ENCODE measurements at regions not wholly inside any gene's neighbourhood (a gene's known extent, or its start where the extent isn't known, plus 50 kb on each side); places are given as distances from the start of the nearest gene placed in this dataset.

- TF ChIP-seq, protein P1, sequence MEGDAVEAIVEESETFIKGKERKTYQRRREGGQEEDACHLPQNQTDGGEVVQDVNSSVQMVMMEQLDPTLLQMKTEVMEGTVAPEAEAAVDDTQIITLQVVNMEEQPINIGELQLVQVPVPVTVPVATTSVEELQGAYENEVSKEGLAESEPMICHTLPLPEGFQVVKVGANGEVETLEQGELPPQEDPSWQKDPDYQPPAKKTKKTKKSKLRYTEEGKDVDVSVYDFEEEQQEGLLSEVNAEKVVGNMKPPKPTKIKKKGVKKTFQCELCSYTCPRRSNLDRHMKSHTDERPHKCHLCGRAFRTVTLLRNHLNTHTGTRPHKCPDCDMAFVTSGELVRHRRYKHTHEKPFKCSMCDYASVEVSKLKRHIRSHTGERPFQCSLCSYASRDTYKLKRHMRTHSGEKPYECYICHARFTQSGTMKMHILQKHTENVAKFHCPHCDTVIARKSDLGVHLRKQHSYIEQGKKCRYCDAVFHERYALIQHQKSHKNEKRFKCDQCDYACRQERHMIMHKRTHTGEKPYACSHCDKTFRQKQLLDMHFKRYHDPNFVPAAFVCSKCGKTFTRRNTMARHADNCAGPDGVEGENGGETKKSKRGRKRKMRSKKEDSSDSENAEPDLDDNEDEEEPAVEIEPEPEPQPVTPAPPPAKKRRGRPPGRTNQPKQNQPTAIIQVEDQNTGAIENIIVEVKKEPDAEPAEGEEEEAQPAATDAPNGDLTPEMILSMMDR (conservative IDR thresholded peaks at IDR 0.05; ENCODE audit: low read length): no peak
- no peak for TF ChIP-seq EZH2phosphoT487 (IDR thresholded peaks at IDR 0.05; ENCODE audit: borderline replicate concordance)
Measured at GRCh38 chr18:10386956-10387355, 67.5 kb upstream of the APCDD1 start.
